HG03521 (cell line): ENCODE measurements at regions not wholly inside any gene's neighbourhood (a gene's known extent, or its start where the extent isn't known, plus 50 kb on each side); places are given as distances from the start of the nearest gene placed in this dataset.
"Not testable (repeated sequence)": the region's sequence is repeated elsewhere in the genome, so short reads cannot be mapped to it uniquely, and the experiment has no call there.

Experiments
- ATAC-seq: cut with Tn5 transposase; IDR thresholded peaks from one replicate; pipeline ENCODE4 v1.9.1; 2021; ENCODE audit warnings: mild to moderate bottlenecking, moderate library complexity; ENCODE audit not compliant: unreplicated experiment

- peak; percentile 81 for ATAC-seq
Measured at GRCh38 chr5:14996997-14997396, 125.4 kb upstream of the ANKH start.

GRCh38 chr5:14995229-14995628 is 123.7 kb upstream of the ANKH start:
- no peak for ATAC-seq

DNA sequence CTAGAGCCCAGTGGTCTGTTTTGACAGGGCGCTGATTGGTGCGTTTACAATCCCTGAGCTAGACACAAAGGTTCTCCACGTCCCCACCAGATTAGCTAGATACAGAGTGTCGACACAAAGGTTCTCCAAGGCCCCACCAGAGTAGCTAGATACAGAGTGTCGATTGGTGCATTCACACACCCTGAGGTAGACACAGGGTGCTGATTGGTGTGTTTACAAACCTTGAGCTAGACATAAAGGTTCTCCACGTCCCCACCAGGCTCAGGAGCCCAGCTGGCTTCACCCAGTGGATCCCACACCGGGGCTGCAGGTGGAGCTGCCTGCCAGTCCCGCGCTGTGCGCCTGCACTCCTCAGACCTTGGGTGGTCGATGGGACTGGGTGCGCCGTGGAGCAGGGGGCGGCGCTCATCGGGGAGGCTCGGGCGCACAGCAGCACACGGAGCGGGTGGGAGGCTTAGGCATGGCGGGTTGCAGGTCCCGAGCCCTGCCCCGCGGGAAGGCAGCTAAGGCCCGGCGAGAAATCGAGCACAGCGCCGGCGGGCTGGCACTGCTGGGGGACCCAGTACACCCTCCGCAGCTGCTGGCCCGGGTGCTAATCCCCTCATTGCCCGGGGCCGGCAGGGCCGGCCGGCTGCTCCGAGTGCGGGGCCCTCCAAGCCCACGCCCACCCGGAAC is 122.0 kb upstream of the ANKH start:
- ATAC-seq = not testable (repeated sequence)

GRCh38 chr5:14992751-14993458 is 121.3 kb upstream of the ANKH start:
- peak; percentile 78 for ATAC-seq

DNA sequence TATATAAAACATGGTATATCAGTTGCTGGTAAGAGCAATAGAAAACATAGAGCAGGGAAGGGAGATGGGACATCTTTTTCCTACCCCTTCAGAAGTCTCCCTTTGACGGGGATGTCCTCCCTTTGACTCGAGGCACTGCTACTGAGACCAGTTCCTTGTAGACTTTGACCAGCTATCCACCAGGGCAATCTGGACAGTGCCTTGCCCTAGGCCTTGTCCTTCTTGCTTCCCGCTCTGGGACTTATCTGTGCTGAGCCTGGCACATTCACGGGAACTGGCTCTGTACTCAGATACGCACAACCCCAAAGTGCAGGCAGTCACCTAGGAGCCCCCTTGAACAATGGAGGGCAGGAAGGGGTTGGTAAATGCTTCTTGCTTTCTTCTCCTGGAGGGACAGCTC is 116.6 kb upstream of the ANKH start:
- no peak for ATAC-seq

GRCh38 chr5:14986413-14986812 is 114.8 kb upstream of the ANKH start:
- no peak for ATAC-seq

GRCh38 chr5:14983666-14984441 is 112.3 kb upstream of the ANKH start:
- no peak for ATAC-seq

DNA sequence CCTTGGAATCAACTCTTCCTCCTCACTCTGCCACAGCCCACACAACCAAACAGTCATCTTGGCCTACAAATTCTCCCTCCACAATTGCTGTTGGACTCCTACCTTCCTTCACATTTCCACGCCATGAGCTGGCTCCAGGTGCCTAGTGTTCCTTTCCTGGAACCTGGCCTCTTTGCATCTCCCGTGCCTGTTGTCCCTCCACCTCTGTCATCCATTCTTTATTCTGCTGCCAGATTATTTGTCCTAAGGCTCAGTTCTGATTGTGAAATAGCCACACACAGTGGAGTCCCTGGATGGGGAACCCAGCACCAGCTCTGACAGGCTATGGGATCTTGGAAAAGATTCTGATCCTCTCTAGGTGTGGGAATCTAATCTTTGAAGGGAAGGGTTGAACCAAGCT is 109.1 kb upstream of the ANKH start:
- ATAC-seq = no peak

DNA sequence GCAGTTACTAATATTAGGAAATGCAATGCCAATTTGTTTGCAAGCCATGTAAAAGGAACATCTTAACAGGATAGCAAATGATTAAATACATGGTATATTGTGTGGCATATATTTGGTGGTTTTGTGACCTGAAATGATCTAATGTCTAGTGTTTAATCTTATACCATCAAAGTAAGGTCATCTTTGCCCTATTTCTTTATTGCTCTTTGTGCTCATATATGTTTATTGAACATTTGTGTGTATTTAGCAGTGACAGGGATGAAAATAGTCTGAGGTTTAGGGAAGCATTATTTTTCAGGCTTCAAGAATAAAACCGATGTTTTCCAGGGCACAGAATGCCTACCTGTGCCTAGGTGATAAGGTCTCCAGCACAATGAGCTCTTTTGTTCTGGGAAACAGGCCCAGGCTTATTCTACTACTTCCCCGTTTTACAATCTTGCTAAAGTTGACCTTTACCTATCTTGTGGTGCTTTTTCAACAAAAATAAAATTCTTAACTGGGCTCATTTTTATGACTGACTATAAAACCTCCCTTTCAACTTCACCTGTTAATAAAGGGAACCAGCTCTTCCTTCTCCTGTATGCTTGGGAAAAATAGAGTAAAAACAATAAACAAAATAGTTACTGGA is 105.6 kb upstream of the ANKH start:
- no peak for ATAC-seq

GRCh38 chr5:14976486-14976885 is 104.9 kb upstream of the ANKH start:
- no peak for ATAC-seq

GRCh38 chr5:14971873-14972272 is 100.3 kb upstream of the ANKH start:
- no peak for ATAC-seq

GRCh38 chr5:14968796-14969195 is 97.2 kb upstream of the ANKH start:
- ATAC-seq = no peak

DNA sequence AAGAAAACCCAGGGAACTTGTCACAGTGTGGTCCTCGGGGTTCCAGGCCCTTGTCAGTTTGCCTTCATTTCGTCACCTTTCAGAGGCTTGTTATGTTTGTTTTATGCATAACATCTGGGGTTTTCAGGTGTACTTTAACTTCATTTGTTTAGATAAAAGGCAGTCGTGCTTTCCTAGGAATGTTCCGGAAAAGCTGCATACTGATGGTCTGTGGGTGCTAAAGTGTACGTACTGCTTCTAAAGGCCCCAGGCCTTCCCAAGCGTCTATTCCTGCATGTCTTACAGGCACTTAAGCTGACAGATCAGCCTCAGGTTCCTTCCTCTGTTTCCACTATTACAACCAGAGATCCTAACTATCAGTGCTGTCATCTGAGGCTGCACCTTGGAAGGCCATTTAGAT is 95.6 kb upstream of the ANKH start:
- no peak for ATAC-seq

DNA sequence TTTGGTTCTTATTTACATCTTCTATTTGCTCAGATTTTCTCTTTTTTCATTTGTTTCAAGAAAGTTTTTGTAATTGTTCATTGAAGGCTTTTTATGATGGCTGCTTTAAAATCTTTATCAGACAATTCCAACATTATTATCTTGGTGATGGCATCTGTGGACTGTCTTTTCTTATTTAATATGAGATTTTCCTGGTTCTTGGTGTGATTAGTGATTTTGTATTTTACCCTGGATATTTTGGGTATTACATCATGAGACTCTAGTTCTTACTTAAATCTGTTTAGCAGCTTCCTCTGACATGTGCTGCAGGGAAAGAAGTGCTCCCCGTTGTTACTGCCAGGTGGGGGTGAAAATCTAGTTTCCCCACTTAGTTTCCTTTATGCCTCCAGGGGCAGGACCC is 94.2 kb upstream of the ANKH start:
- ATAC-seq = no peak

DNA sequence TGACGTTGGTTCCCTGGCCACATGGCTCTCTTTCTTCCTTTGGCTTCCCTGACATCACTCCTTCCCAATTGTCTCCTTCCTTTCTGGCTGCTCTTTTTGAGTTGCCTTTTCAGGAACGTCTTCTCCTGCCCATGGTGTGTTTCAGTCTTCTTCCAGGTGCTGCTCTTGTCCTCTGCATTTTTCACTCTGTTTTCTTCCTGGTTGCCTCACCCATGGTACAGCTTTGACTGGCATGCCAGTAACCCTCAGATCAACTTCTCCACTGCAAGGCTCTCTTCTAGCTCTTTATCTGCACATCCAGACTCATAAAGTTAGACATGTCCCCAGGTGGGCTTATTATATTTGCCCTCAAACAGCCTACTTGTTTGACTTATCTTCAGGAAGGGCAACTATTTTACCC is 91.0 kb upstream of the ANKH start:
- no peak for ATAC-seq

DNA sequence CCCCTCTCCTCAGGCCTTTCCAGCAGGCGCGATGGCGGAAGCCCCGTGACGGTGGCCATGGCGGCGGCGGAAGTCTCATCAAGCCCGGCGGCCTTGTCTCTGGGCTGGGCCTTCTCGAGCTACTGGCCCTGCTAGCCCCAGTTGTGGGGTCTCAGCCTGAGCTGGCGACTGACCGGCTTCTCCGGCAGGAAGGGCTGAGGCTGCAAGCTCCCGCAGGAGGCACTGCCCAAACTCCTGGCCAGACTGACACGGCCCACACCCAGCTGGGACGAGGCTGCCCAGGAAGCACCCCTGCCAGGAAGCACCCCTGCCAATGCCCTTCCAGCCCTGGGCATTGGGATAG is 88.5 kb upstream of the ANKH start:
- ATAC-seq = no peak

- no peak for ATAC-seq
Measured at GRCh38 chr5:14959399-14960119, 88.0 kb upstream of the ANKH start.

DNA sequence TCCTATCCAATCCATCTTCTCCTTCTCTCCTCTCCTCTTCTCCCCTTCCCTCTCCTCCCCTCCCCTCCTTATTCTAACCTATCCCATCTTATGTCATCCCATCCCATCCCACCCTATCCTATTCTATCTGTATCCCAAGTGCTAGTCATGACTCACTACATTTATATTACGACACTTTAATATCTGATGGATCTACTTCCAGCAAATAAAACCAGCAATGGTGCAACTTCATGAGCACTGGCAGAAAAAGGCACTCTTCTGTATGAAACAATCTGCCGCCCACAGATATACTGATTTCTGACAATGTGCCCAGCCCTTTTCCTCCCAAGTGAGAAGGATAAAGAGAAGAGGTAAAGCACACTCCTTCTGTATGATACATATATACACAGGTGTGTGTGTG is 86.6 kb upstream of the ANKH start:
- ATAC-seq = no peak

DNA sequence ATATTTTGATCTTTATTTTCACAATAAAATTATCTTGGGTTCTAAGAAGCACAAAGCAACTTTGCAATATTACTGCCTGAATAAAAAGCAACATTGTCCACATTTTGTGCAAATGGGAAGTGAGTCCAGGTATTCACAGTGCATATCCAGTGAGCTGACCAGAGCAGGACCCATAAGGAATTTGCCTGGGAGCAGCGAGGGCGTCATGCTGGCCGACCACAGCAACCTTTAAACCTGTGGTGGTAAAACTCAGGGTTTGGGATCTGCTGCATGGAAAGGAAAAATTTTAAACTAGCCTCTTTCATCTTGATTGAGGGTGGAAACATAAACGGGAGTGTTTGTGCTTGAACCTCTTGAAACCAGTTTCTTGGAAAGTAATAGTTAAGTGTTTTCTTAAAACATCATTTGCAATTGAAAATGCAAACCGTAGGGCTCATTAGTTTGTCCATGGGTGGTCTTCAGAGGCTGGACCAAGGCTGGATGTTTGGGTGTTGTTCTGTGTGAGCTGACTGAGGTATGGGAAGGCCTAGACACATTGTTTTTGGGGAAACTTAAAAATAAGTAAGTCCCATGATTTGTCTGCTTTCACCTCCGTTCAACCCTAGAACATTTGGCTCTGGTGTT is 85.0 kb upstream of the ANKH start:
- no peak for ATAC-seq

DNA sequence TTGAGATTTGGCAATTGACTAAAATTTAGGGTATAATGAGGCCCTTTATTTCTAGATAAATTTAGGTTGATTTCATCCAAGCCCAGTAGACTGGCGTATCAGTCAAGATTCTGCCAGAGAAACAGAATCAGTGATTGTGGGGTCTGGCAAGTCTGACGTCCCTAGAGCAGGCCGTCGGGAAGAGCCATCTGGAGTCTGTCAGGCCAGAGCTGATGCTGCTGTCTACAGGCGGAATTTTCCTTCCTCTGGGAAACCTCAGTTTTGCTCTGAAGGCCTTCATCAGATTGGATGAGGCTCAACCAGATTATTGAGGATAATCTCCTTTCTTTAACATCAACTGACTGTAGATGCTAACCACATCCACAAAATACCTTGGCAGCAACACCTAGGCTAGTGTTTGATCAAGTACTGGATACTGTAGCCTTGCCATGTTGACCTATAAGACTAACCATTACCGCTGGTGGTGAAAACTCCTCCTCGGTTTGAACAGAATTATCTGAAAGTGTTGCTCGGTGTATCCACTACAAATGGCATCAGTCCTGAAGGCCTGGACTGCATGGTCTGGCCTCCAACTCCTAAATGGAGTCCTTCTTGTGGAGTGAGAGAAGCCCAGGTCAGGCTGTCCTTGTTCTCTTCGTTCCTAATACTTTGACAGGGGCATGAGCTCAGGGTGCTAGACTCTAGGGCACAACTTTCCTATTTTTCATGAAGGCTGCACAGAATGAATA is 83.2 kb upstream of the ANKH start:
- no peak for ATAC-seq
